Panc1 (cell line): ENCODE measurements at regions not wholly inside any gene's neighbourhood (a gene's known extent, or its start where the extent isn't known, plus 50 kb on each side); places are given as distances from the start of the nearest gene placed in this dataset.

ENCODE experiments used
- ATAC-seq: fragments of 200-7000 bp; cut with Tn5 transposase; 2 replicates; pipeline ENCODE4 v1.9.1; 2020; ENCODE audit warnings: mild to moderate bottlenecking, moderate library complexity
- BruUV-seq: library from RNA; stranded (reverse); fragments of 400-500 nt; replicated peaks from 2 replicates; lab custom pipeline; 2021; lab: Mats Ljungman, UMichigan
- CTCF ChIA-PET: fragments of 300-600 bp; sonication (Branson Sonifier 250); formaldehyde crosslinking; loops from one replicate; lab custom pipeline; 2022; ENCODE audit warnings: antibody characterized with exemption; lab: Charles Lee
- POLR2A ChIA-PET: fragments of 300-600 bp; sonication (Branson Sonifier 250); formaldehyde crosslinking; loops from one replicate; lab custom pipeline; 2022; ENCODE audit warnings: antibody characterized with exemption; lab: Charles Lee
- DNase-seq: peaks from one replicate; pipeline ENCODE4 v3.0.0-alpha.2; 2010; ENCODE audit warnings: low read depth, low spot score
- H3K27ac ChIP-seq: 2 replicates; pipeline ENCODE4 v1.5.1; 2011; ENCODE audit warnings: mild to moderate bottlenecking, low read length, inconsistent platforms
- H3K27me3 ChIP-seq: fragments of 200-500 bp; sonication (Bioruptor generic); 2 replicates; pipeline ENCODE4 v1.6.0; 2014; ENCODE audit warnings: low read length, inconsistent platforms; ENCODE audit not compliant: control insufficient read depth, insufficient read depth
- H3K36me3 ChIP-seq: fragments of 200-500 bp; sonication (Bioruptor generic); 2 replicates; pipeline ENCODE4 v1.5.1; 2014; ENCODE audit warnings: inconsistent platforms, mild to moderate bottlenecking, low read length, moderate library complexity; ENCODE audit not compliant: control insufficient read depth, insufficient read depth
- H3K4me1 ChIP-seq: 2 replicates; pipeline ENCODE4 v1.5.1; 2011; ENCODE audit warnings: inconsistent platforms, mild to moderate bottlenecking, low read length, moderate library complexity; ENCODE audit not compliant: control insufficient read depth, insufficient read depth
- H3K4me3 ChIP-seq, 2 experiments: 2 replicates each; pipeline ENCODE4 v1.5.1; 2011 to 2012; ENCODE audit warnings: low read depth in 2 of 2, low read length in 2 of 2, mild to moderate bottlenecking in 2 of 2, inconsistent platforms in 1 of 2, moderate library complexity in 1 of 2
- H3K9me3 ChIP-seq: fragments of 200-500 bp; sonication (Bioruptor generic); 2 replicates; pipeline ENCODE4 v1.5.1; 2014; ENCODE audit warnings: low read depth, mild to moderate bottlenecking, inconsistent platforms, low read length, moderate library complexity; ENCODE audit not compliant: control insufficient read depth, insufficient read depth
- CTCF ChIP-seq: fragments of 450-650 bp; IDR thresholded peaks from 2 replicates; pipeline ENCODE4 v1.5.1; 2017; ENCODE audit warnings: mild to moderate bottlenecking
- POLR2AphosphoS5 ChIP-seq: IDR thresholded peaks from 2 replicates; pipeline ENCODE4 v1.6.1; 2012; ENCODE audit warnings: mild to moderate bottlenecking, low read depth, low read length, moderate library complexity
- REST ChIP-seq, 2 experiments: IDR thresholded peaks; 2 replicates each; pipeline ENCODE4 v1.6.1; 2011 to 2012; ENCODE audit warnings: low read depth in 2 of 2, control low read depth in 1 of 2, low read length in 1 of 2, mild to moderate bottlenecking in 1 of 2, moderate library complexity in 1 of 2; ENCODE audit not compliant: insufficient read depth in 1 of 2
- SIN3A ChIP-seq: IDR thresholded peaks from 2 replicates; pipeline ENCODE4 v1.6.1; 2012; ENCODE audit warnings: low read depth, mild to moderate bottlenecking, low read length, moderate library complexity, borderline replicate concordance; ENCODE audit not compliant: insufficient read depth
- TCF7L2 ChIP-seq: IDR thresholded peaks from 2 replicates; pipeline ENCODE4 v1.6.1; 2011; ENCODE audit warnings: mild to moderate bottlenecking, low read depth, low read length, inconsistent platforms
- in situ Hi-C: cut with HindIII; loops from 2 replicates; pipeline ENCODE4 v1.10.0; 2016; ENCODE audit warnings: low sequenced_read_pairs, low pct_unique_long_range_greater_than_20kb
- intact Hi-C: fragments of 100-400 bp; cut with micrococcal nuclease; formaldehyde crosslinking; loops from one replicate; pipeline ENCODE4 v1.10.0; 2022; ENCODE audit not compliant: unreplicated experiment

GRCh38 chr14:97138801-97139200, 341.6 kb downstream of the VRK1 start:
- H3K4me1 ChIP-seq: no peaks in the 10 kb centered on the region
- CTCF ChIA-PET: no interaction called here
- TF ChIP-seq SIN3A (no peak), CTCF (no peak)
- no TSS peak for BruUV-seq
- intact Hi-C loops: no loop called here
- in situ Hi-C loops: no loop called here
- ATAC-seq (no peak), DNase-seq (no peak)
- no peak overlapping the region for H3K27ac ChIP-seq
- H3K4me3 ChIP-seq: no peak overlapping the region
- H3K27me3 ChIP-seq: no peaks in the 10 kb centered on the region
- POLR2A ChIA-PET: no interaction called here
- no peaks in the 10 kb centered on the region for H3K36me3 ChIP-seq
- no peaks in the 10 kb centered on the region for H3K9me3 ChIP-seq

- Histone ChIP-seq H3K4me3 (no peak overlapping the region), H3K36me3 (no peaks in the 10 kb centered on the region), H3K27ac (no peak overlapping the region), H3K9me3 (no peaks in the 10 kb centered on the region), H3K27me3 (no peaks in the 10 kb centered on the region), H3K4me1 (no peaks in the 10 kb centered on the region)
- DNase-seq (no peak), ATAC-seq (no peak)
- TF ChIP-seq POLR2AphosphoS5: no peak
- no peak for TF ChIP-seq REST (IDR thresholded peaks at IDR 0.05; ENCODE audit: insufficient read depth in 1 of 2, low read depth in 2 of 2, low read length in 1 of 2)
- TF ChIP-seq TCF7L2: no peak
- no peak for TF ChIP-seq CTCF
- no peak for TF ChIP-seq SIN3A
- no TSS peak for BruUV-seq
- CTCF ChIA-PET: no interaction called here
- POLR2A ChIA-PET: no interaction called here
- in situ Hi-C loops (no loop called here), intact Hi-C loops (no loop called here)
Measured at GRCh38 chr14:97143011-97143410, 345.8 kb downstream of the VRK1 start.

GRCh38 chr14:97143456-97143855, 346.3 kb downstream of the VRK1 start:
- TF ChIP-seq POLR2AphosphoS5 (no peak), TCF7L2 (no peak), REST (IDR thresholded peaks at IDR 0.05; ENCODE audit: insufficient read depth in 1 of 2, low read depth in 2 of 2, low read length in 1 of 2) (no peak), SIN3A (no peak), CTCF (no peak)
- Histone ChIP-seq H3K4me3 (no peak overlapping the region), H3K9me3 (no peaks in the 10 kb centered on the region), H3K27me3 (no peaks in the 10 kb centered on the region), H3K27ac (no peak overlapping the region), H3K4me1 (no peaks in the 10 kb centered on the region), H3K36me3 (no peaks in the 10 kb centered on the region)
- POLR2A ChIA-PET: no interaction called here
- CTCF ChIA-PET: no interaction called here
- ATAC-seq: no peak
- intact Hi-C loops (no loop called here), in situ Hi-C loops (no loop called here)
- no TSS peak for BruUV-seq
- no peak for DNase-seq
